22Rv1 (cell line): ENCODE measurements at regions not wholly inside any gene's neighbourhood (a gene's known extent, or its start where the extent isn't known, plus 50 kb on each side); places are given as distances from the start of the nearest gene placed in this dataset.

Experiments used
- ZFX ChIP-seq: fragments of 450-650 bp; IDR thresholded peaks from 2 replicates; pipeline ENCODE4 v1.6.1; 2017; ENCODE audit warnings: antibody characterized with exemption, borderline replicate concordance
- TF ChIP-seq, protein P1 (sequence below): fragments of 450-650 bp; IDR thresholded peaks from 2 replicates; pipeline ENCODE4 v1.5.1; 2017; ENCODE audit warnings: mild to moderate bottlenecking

DNA sequence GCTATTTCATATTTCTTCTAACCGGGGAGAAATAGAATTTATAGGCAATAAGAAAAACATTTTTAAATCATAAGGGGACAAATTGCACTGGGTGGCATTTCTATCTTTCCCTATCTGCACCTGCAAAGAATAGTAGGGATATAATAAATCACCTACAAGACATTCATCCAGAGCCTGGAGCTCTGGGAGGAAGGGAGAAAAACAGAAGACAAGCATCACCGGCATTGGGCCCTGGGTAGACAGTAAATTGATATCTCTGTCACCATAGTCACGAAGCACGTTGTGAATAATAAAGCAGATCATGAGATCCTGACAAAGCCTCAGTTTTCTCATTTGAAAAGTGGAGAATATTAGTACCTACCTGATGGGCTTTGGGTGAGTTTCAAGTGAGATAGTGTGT lies 685.6 kb downstream of the XPNPEP1 start:
- TF ChIP-seq, protein P1, sequence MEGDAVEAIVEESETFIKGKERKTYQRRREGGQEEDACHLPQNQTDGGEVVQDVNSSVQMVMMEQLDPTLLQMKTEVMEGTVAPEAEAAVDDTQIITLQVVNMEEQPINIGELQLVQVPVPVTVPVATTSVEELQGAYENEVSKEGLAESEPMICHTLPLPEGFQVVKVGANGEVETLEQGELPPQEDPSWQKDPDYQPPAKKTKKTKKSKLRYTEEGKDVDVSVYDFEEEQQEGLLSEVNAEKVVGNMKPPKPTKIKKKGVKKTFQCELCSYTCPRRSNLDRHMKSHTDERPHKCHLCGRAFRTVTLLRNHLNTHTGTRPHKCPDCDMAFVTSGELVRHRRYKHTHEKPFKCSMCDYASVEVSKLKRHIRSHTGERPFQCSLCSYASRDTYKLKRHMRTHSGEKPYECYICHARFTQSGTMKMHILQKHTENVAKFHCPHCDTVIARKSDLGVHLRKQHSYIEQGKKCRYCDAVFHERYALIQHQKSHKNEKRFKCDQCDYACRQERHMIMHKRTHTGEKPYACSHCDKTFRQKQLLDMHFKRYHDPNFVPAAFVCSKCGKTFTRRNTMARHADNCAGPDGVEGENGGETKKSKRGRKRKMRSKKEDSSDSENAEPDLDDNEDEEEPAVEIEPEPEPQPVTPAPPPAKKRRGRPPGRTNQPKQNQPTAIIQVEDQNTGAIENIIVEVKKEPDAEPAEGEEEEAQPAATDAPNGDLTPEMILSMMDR = no peak
- TF ChIP-seq ZFX = no peak
